ENCODE measurements at regions not wholly inside any gene's neighbourhood (a gene's known extent, or its start where the extent isn't known, plus 50 kb on each side); places are given as distances from the start of the nearest gene placed in this dataset.

DNA sequence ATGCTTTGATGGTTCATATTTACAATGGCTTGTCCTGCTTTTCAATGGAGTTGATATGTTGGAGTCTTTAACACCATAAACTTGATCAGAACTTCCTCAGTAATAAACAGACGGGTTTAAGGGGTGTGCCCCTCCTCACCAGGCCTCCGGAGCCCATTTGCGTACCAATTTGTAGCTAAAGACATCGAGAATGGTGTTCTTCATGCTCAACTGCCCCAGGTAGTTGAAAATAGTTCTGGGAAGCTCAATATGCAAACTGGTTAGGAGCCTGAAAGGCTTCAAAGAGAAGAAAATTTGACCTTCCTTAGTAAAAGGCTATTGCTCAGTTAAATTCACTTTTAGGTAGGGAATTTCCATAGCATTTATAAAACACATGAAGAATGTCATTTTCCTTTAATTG lies 68.1 kb upstream of the RRP15 start:
- intact Hi-C loops (cut with DNase I): no loop called here
- Histone ChIP-seq H3K9me3 (ENCODE audit: control insufficient read depth, low read length) (no peaks in the 10 kb centered on the region), H3K27me3 (ENCODE audit: control insufficient read depth in 1 of 2, insufficient read depth in 2 of 2, low read length in 1 of 2) (no peaks in the 10 kb centered on the region), H3K4me3 (ENCODE audit: low read length in 2 of 2) (no peak overlapping the region), H3K27ac (ENCODE audit: low read depth in 1 of 2, low read length in 2 of 2) (no peak overlapping the region), H3K36me3 (ENCODE audit: control insufficient read depth in 1 of 2, insufficient read depth in 2 of 2, low read length in 1 of 2) (no peaks in the 10 kb centered on the region), H3K4me1 (ENCODE audit: control insufficient read depth in 1 of 2, insufficient read depth in 2 of 2, low read length in 2 of 2) (no peaks in the 10 kb centered on the region)
- 38 to 41% methylated on average over 4 of the region's 4 CpGs for WGBS, 2 donors
- ATAC-seq (ENCODE audit: low FRiP score) (no peak), DNase-seq (no peak)

DNA sequence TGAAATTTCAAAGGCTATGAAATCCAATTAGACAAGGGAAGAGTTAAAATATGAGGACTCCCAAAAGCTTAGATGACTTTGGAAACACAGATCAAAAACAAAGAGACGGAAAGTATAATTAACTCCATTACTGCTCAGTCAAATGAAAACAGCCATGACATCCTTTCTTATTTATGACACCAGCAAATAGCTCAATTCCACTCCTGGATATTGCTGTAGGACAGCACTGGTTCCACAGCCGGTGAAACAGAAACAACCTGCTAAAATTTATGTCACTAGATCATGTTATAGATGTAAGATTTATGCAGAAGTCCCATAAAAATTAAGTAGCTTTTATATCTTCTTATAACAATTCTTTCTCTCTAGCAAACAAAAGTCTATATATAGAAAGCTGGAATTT lies 65.6 kb upstream of the RRP15 start:
- no peak for DNase-seq
- no peaks in the 10 kb centered on the region for H3K9me3 ChIP-seq (ENCODE audit: control insufficient read depth, low read length)
- no peaks in the 10 kb centered on the region for H3K4me1 ChIP-seq (ENCODE audit: control insufficient read depth in 1 of 2, insufficient read depth in 2 of 2, low read length in 2 of 2)
- no peaks in the 10 kb centered on the region for H3K27me3 ChIP-seq (ENCODE audit: control insufficient read depth in 1 of 2, insufficient read depth in 2 of 2, low read length in 1 of 2)
- H3K27ac ChIP-seq (ENCODE audit: low read depth in 1 of 2, low read length in 2 of 2): no peak overlapping the region
- no peak for ATAC-seq (ENCODE audit: low FRiP score)
- intact Hi-C loops (cut with DNase I): no loop called here
- H3K4me3 ChIP-seq (ENCODE audit: low read length in 2 of 2): no peak overlapping the region
- H3K36me3 ChIP-seq (ENCODE audit: control insufficient read depth in 1 of 2, insufficient read depth in 2 of 2, low read length in 1 of 2): no peaks in the 10 kb centered on the region
- 15 to 34% methylated on average over 2 of the region's 2 CpGs for WGBS, 2 donors

DNA sequence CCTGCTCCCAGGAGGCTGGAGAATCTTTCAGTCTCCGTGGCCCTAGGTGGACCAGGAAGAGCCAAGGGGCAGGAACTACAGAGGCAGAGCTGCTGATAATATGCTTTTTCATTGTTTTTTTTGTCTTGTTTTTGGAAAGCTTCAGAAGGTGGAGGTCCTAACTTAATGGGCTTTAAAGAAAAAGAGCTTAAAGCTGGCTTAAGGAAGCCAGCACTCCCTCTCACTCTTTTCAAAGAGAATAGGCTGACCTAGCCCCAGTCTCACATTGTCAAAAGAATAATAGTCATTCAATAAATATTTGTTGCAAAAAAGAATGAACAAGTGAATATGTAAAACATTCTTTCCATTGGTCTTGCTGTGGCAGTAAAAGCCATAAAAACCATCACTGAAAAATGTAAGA lies 61.0 kb upstream of the RRP15 start:
- no peak for ATAC-seq (ENCODE audit: low FRiP score)
- DNase-seq: no peak
- intact Hi-C loops (cut with DNase I): no loop called here
- Histone ChIP-seq H3K4me3 (ENCODE audit: low read length in 2 of 2) (no peak overlapping the region), H3K36me3 (ENCODE audit: control insufficient read depth in 1 of 2, insufficient read depth in 2 of 2, low read length in 1 of 2) (no peaks in the 10 kb centered on the region), H3K27me3 (ENCODE audit: control insufficient read depth in 1 of 2, insufficient read depth in 2 of 2, low read length in 1 of 2) (no peaks in the 10 kb centered on the region), H3K27ac (ENCODE audit: low read depth in 1 of 2, low read length in 2 of 2) (no peak overlapping the region), H3K9me3 (ENCODE audit: control insufficient read depth, low read length) (no peaks in the 10 kb centered on the region), H3K4me1 (ENCODE audit: control insufficient read depth in 1 of 2, insufficient read depth in 2 of 2, low read length in 2 of 2) (no peaks in the 10 kb centered on the region)
- 64 to 76% methylated on average over 1 of the region's 1 CpG for WGBS, 2 donors

DNA sequence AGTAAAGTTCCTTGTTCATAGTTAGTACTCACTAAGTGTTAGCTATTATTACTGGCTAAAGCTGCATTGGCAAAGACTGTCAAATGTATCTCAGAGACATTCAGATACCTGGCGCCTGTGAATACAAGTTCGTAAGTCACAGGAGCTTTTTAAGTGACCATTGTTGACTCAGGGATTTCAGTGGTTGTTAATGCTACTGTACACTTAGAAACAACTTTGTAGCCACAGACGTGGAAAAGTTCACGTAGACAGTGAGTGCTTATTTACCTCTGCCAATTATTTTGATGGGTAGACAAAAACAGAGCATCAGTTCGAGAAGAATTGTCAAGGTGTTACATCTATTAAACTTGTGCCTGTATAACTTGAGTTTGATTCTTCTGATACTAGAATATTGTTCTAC lies 59.1 kb upstream of the RRP15 start:
- H3K27ac ChIP-seq (ENCODE audit: low read depth in 1 of 2, low read length in 2 of 2): no peak overlapping the region
- WGBS, 2 donors: 71 to 78% methylated on average over 5 of the region's 5 CpGs
- no peaks in the 10 kb centered on the region for H3K9me3 ChIP-seq (ENCODE audit: control insufficient read depth, low read length)
- ATAC-seq (ENCODE audit: low FRiP score) (no peak), DNase-seq (no peak)
- no peaks in the 10 kb centered on the region for H3K36me3 ChIP-seq (ENCODE audit: control insufficient read depth in 1 of 2, insufficient read depth in 2 of 2, low read length in 1 of 2)
- no peaks in the 10 kb centered on the region for H3K4me1 ChIP-seq (ENCODE audit: control insufficient read depth in 1 of 2, insufficient read depth in 2 of 2, low read length in 2 of 2)
- H3K4me3 ChIP-seq (ENCODE audit: low read length in 2 of 2): no peak overlapping the region
- no peaks in the 10 kb centered on the region for H3K27me3 ChIP-seq (ENCODE audit: control insufficient read depth in 1 of 2, insufficient read depth in 2 of 2, low read length in 1 of 2)
- intact Hi-C loops (cut with DNase I): no loop called here
